ENCODE measurements at regions not wholly inside any gene's neighbourhood (a gene's known extent, or its start where the extent isn't known, plus 50 kb on each side); places are given as distances from the start of the nearest gene placed in this dataset.

DNA sequence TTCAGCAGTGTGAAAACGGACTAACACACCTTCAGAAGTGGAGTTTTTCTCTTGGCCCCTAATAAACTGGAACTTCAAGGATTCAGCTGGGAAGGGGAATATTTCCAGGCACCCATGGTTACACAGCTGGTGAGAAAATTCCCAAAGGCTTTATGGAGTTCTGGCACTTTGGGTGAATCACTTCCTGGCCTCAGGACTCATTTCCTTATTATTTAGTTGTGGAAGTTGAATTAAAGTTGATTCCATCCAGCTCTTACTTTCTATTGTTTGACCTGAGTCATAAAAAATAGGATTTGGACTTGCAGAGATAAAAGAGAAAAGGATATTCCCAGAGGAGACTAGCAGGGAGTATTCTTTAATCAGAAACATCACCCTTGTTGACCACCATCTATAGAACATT lies 882.1 kb downstream of the UQCRFS1 start:
- ChIA-PET CTCF (interaction anchor here (1.0 kb wide), 1 partner anchor 17 kb away, joined by 5 read pairs; no protein-coding TSS in a partner anchor), POLR2A (interaction anchor here (0.5 kb wide), 1 partner anchor 24 kb away, joined by 5 read pairs; no protein-coding TSS in a partner anchor)
- Histone ChIP-seq H3K4me2 (ENCODE audit: insufficient read depth, low read length) (peak overlapping the region; percentile 50), H3K4me3 (replicated peaks in 1 of 3; ENCODE audit: insufficient read depth in 1 of 3, low read depth in 1 of 3, low read length in 3 of 3) (no peak overlapping the region), H3K36me3 (ENCODE audit: control insufficient read depth in 2 of 2, extremely low read depth in 1 of 2, insufficient read depth in 2 of 2, low read length in 2 of 2) (no peaks in the 10 kb centered on the region), H3K27me3 (ENCODE audit: control insufficient read depth in 2 of 2, insufficient read depth in 2 of 2, low read length in 2 of 2) (peaks cover 0 to 3% of the 10 kb centered on the region in 2 experiments), H3K79me2 (ENCODE audit: control insufficient read depth, insufficient read depth, low read length) (no peaks in the 10 kb centered on the region), H3K9ac (replicated peaks; ENCODE audit: extremely low read depth, insufficient read depth, low read length) (no peak overlapping the region), H3K27ac (ENCODE audit: insufficient read depth, low read depth, low read length) (peak overlapping the region; percentile 73), H3K9me1 (replicated peaks; ENCODE audit: control insufficient read depth, extremely low read depth, insufficient read depth, low read length) (no peaks in the 10 kb centered on the region), H4K20me1 (replicated peaks; ENCODE audit: control insufficient read depth, extremely low read depth, insufficient read depth, low read length) (no peaks in the 10 kb centered on the region), H2AFZ (ENCODE audit: low read depth, low read length) (no peak overlapping the region), H3K9me3 (replicated peaks; ENCODE audit: control insufficient read depth, insufficient read depth, low read length) (no peaks in the 10 kb centered on the region), H3K4me1 (ENCODE audit: control insufficient read depth, extremely low read depth, insufficient read depth, low read length) (peaks cover 13% of the 10 kb centered on the region)
- TF ChIP-seq EZH2 (IDR thresholded peaks at IDR 0.05; ENCODE audit: borderline replicate concordance, low read depth, low read length, severe bottlenecking) (no peak), FOS (IDR thresholded peaks at IDR 0.05; ENCODE audit: borderline replicate concordance, insufficient read depth, low read length) (peak; percentile 44), JUN (IDR thresholded peaks at IDR 0.05; ENCODE audit: borderline replicate concordance, insufficient read depth, insufficient read length, low read depth) (peak; percentile 55), GATA2 (IDR thresholded peaks at IDR 0.05; ENCODE audit: insufficient read depth, insufficient read length, low read depth, low read length) (peak; percentile 20)
- TF ChIP-seq, protein P1, sequence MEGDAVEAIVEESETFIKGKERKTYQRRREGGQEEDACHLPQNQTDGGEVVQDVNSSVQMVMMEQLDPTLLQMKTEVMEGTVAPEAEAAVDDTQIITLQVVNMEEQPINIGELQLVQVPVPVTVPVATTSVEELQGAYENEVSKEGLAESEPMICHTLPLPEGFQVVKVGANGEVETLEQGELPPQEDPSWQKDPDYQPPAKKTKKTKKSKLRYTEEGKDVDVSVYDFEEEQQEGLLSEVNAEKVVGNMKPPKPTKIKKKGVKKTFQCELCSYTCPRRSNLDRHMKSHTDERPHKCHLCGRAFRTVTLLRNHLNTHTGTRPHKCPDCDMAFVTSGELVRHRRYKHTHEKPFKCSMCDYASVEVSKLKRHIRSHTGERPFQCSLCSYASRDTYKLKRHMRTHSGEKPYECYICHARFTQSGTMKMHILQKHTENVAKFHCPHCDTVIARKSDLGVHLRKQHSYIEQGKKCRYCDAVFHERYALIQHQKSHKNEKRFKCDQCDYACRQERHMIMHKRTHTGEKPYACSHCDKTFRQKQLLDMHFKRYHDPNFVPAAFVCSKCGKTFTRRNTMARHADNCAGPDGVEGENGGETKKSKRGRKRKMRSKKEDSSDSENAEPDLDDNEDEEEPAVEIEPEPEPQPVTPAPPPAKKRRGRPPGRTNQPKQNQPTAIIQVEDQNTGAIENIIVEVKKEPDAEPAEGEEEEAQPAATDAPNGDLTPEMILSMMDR (IDR thresholded peaks at IDR 0.05; ENCODE audit: extremely low read depth in 1 of 2, insufficient read depth in 1 of 2, low read depth in 1 of 2, low read length in 2 of 2): no peak
- dilution Hi-C loops (cut with MboI; ENCODE audit: extremely low pct_ligation_motif_present, low sequenced_read_pairs) (no loop called here), intact Hi-C loops (cut with micrococcal nuclease) (loop anchor here (1.0 to 5.0 kb wide), 4 partner anchors 18 to 539 kb away; no protein-coding TSS in a partner anchor)
- BruUV-seq (replicated peaks): no TSS peak
- DNase-seq (ENCODE audit: low read depth, low spot score) (peak; percentile 59), FAIRE-seq (no peak)

GRCh38 chr19:28329429-28329828 lies 883.5 kb downstream of the UQCRFS1 start:
- intact Hi-C loops (cut with micrococcal nuclease): loop anchor here (10.0 kb wide), 1 partner anchor 555 kb away; no protein-coding TSS in a partner anchor
- H3K9ac ChIP-seq (replicated peaks; ENCODE audit: extremely low read depth, insufficient read depth, low read length): no peak overlapping the region
- no peaks in the 10 kb centered on the region for H4K20me1 ChIP-seq (replicated peaks; ENCODE audit: control insufficient read depth, extremely low read depth, insufficient read depth, low read length)
- no peak for DNase-seq (ENCODE audit: low read depth, low spot score)
- FAIRE-seq: no peak
- H3K4me3 ChIP-seq (replicated peaks in 1 of 3; ENCODE audit: insufficient read depth in 1 of 3, low read depth in 1 of 3, low read length in 3 of 3): no peak overlapping the region
- no peaks in the 10 kb centered on the region for H3K9me1 ChIP-seq (replicated peaks; ENCODE audit: control insufficient read depth, extremely low read depth, insufficient read depth, low read length)
- no peak overlapping the region for H3K4me2 ChIP-seq (ENCODE audit: insufficient read depth, low read length)
- peaks cover 13% of the 10 kb centered on the region for H3K4me1 ChIP-seq (ENCODE audit: control insufficient read depth, extremely low read depth, insufficient read depth, low read length)
- no peak overlapping the region for H2AFZ ChIP-seq (ENCODE audit: low read depth, low read length)
- dilution Hi-C loops (cut with MboI; ENCODE audit: extremely low pct_ligation_motif_present, low sequenced_read_pairs): no loop called here
- CTCF ChIA-PET: no interaction called here
- no TSS peak for BruUV-seq (replicated peaks)
- TF ChIP-seq EZH2 (IDR thresholded peaks at IDR 0.05; ENCODE audit: borderline replicate concordance, low read depth, low read length, severe bottlenecking): no peak
- H3K79me2 ChIP-seq (ENCODE audit: control insufficient read depth, insufficient read depth, low read length): no peaks in the 10 kb centered on the region
- H3K27ac ChIP-seq (ENCODE audit: insufficient read depth, low read depth, low read length): no peak overlapping the region
- H3K9me3 ChIP-seq (replicated peaks; ENCODE audit: control insufficient read depth, insufficient read depth, low read length): no peaks in the 10 kb centered on the region
- peaks cover 0 to 3% of the 10 kb centered on the region in 2 experiments for H3K27me3 ChIP-seq (ENCODE audit: control insufficient read depth in 2 of 2, insufficient read depth in 2 of 2, low read length in 2 of 2)
- POLR2A ChIA-PET: no interaction called here
- no peaks in the 10 kb centered on the region for H3K36me3 ChIP-seq (ENCODE audit: control insufficient read depth in 2 of 2, extremely low read depth in 1 of 2, insufficient read depth in 2 of 2, low read length in 2 of 2)

Data from endothelial cell of umbilical vein (primary cell).